ENCODE measurements at regions not wholly inside any gene's neighbourhood (a gene's known extent, or its start where the extent isn't known, plus 50 kb on each side); places are given as distances from the start of the nearest gene placed in this dataset.

- TF ChIP-seq CTCF (conservative IDR thresholded peaks at IDR 0.05; ENCODE audit: low read depth, low read length) (no peak), POLR2A (IDR thresholded peaks at IDR 0.05; ENCODE audit: low read depth, low read length) (no peak), ELK1 (IDR thresholded peaks at IDR 0.05; ENCODE audit: borderline replicate concordance, low read depth, low read length) (no peak), CEBPB (IDR thresholded peaks at IDR 0.05; ENCODE audit: low read depth, low read length) (no peak), FOS (IDR thresholded peaks at IDR 0.05; ENCODE audit: low read depth, low read length) (no peak), SMC3 (IDR thresholded peaks at IDR 0.05; ENCODE audit: low read depth, low read length) (no peak), USF2 (IDR thresholded peaks at IDR 0.05; ENCODE audit: low read depth, low read length) (no peak), RAD21 (IDR thresholded peaks at IDR 0.05; ENCODE audit: low read length) (no peak), MAFK (IDR thresholded peaks at IDR 0.05; ENCODE audit: low read depth, low read length) (no peak)
These were observed 419.7 kb downstream of the KLF12 start for GRCh38 chr13:73714522-73714921.
